Ovary (tissue), 3 donors: ENCODE measurements at regions not wholly inside any gene's neighbourhood (a gene's known extent, or its start where the extent isn't known, plus 50 kb on each side); places are given as distances from the start of the nearest gene placed in this dataset.

ENCODE experiments used
- CTCF ChIP-seq, 3 donors: fragments of 450-650 bp in 2 of 3; fragments of 200-600 bp in 1 of 3; IDR thresholded peaks; one replicate each; pipeline versions ENCODE4 v1.5.1 to v1.8.0; 2016 to 2022; ENCODE audit warnings: antibody characterized with exemption in 3 of 3, mild to moderate bottlenecking in 1 of 3
- EP300 ChIP-seq: sonication (generic); formaldehyde crosslinking; IDR thresholded peaks from one replicate; pipeline ENCODE4 v1.6.1; 2017; ENCODE audit warnings: antibody characterized with exemption
- POLR2A ChIP-seq: fragments of 450-650 bp; IDR thresholded peaks from one replicate; pipeline ENCODE4 v1.6.1; 2017; ENCODE audit warnings: antibody characterized with exemption, mild to moderate bottlenecking, moderate library complexity
- donor health status: DM: no; HTN: no; CAD: no.

DNA sequence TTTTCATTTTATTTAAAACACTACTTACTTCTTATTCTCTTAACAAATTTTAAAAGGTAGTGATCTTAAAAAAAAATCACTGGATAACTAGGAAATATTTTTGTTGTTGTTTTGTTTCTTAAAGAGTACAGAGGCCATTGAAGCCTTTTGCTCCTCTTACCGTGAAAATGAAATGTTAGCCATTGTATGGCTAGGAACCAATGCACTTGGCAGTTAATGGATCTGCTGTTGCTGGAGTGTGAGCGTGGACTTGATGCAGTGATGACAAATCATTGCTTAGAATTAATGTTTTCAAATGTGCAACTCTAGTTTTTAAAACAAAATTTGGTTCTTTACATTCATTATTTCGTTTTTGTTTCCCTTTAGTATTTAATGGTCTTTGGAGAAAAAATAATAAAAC lies 162.3 kb downstream of the HAUS1 start:
- no peak for TF ChIP-seq CTCF (IDR thresholded peaks at IDR 0.05)
- TF ChIP-seq POLR2A = no peak
- no peak for TF ChIP-seq EP300
